ENCODE measurements at regions not wholly inside any gene's neighbourhood (a gene's known extent, or its start where the extent isn't known, plus 50 kb on each side); places are given as distances from the start of the nearest gene placed in this dataset.
A peak's percentile ranks its signal among the peaks of the same experiment; 100 is the strongest.

DNA sequence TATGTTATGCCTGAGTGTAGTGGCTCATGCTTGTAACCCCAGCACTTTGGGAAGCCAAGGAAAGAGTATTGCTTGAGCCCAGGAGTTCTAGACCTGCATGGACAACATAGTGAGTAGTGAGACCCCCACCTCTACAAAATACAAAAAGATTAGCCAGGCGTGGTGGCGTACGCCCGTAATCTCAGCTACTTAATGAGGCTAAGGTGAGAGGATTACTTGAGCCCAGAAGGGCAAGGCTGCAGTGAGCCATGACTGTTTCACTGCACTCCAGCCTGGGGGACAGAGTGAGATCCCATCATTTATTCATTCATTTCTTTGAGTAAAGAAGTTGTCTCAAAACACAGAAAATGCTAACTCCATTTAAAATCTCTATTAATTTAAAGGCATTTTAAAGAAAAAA, 1061.6 kb downstream of the JRKL start:
- Histone ChIP-seq H3K36me3 (replicated peaks in 1 of 2; ENCODE audit: control insufficient read depth in 1 of 2, insufficient read depth in 2 of 2, low read length in 1 of 2) (no peaks in the 10 kb centered on the region), H3K9me2 (no peaks in the 10 kb centered on the region), H3K79me2 (ENCODE audit: insufficient read depth) (no peaks in the 10 kb centered on the region), H3F3A (replicated peaks; ENCODE audit: insufficient read depth) (no peaks in the 10 kb centered on the region), H3K9me3 (no peaks in the 10 kb centered on the region; the same call in 1 of the 2 replicates), H4K20me1 (ENCODE audit: insufficient read depth) (no peaks in the 10 kb centered on the region), H3K4me1 (ENCODE audit: control insufficient read depth in 1 of 2, insufficient read depth in 2 of 2, low read depth in 1 of 2, low read length in 1 of 2) (no peaks in the 10 kb centered on the region), H3K27ac (ENCODE audit: low read depth in 2 of 2, low read length in 1 of 2) (no peak overlapping the region), H3K4me3 (ENCODE audit: low read depth in 2 of 2, low read length in 1 of 2) (no peak overlapping the region), H3K4me2 (no peak overlapping the region), H3K9ac (no peak overlapping the region), H3K27me3 (ENCODE audit: insufficient read depth) (no peaks in the 10 kb centered on the region), H2AFZ (ENCODE audit: low read depth) (no peak overlapping the region)
- no peak for TF ChIP-seq PBX3 (IDR thresholded peaks at IDR 0.05)
- no peak for TF ChIP-seq TEAD4 (IDR thresholded peaks at IDR 0.05; ENCODE audit: borderline replicate concordance, insufficient read depth)
- TF ChIP-seq MEF2A (IDR thresholded peaks at IDR 0.05; ENCODE audit: borderline replicate concordance, low read depth) = no peak
- TF ChIP-seq EP300 (IDR thresholded peaks at IDR 0.05; ENCODE audit: borderline replicate concordance in 1 of 2, low read depth in 1 of 2, low read length in 1 of 2) = no peak
- TF ChIP-seq, protein P1, sequence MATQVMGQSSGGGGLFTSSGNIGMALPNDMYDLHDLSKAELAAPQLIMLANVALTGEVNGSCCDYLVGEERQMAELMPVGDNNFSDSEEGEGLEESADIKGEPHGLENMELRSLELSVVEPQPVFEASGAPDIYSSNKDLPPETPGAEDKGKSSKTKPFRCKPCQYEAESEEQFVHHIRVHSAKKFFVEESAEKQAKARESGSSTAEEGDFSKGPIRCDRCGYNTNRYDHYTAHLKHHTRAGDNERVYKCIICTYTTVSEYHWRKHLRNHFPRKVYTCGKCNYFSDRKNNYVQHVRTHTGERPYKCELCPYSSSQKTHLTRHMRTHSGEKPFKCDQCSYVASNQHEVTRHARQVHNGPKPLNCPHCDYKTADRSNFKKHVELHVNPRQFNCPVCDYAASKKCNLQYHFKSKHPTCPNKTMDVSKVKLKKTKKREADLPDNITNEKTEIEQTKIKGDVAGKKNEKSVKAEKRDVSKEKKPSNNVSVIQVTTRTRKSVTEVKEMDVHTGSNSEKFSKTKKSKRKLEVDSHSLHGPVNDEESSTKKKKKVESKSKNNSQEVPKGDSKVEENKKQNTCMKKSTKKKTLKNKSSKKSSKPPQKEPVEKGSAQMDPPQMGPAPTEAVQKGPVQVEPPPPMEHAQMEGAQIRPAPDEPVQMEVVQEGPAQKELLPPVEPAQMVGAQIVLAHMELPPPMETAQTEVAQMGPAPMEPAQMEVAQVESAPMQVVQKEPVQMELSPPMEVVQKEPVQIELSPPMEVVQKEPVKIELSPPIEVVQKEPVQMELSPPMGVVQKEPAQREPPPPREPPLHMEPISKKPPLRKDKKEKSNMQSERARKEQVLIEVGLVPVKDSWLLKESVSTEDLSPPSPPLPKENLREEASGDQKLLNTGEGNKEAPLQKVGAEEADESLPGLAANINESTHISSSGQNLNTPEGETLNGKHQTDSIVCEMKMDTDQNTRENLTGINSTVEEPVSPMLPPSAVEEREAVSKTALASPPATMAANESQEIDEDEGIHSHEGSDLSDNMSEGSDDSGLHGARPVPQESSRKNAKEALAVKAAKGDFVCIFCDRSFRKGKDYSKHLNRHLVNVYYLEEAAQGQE (IDR thresholded peaks at IDR 0.05; ENCODE audit: low read depth, low read length) = no peak
- TF ChIP-seq CHD2 (IDR thresholded peaks at IDR 0.05; ENCODE audit: low read length, partially characterized antibody) = no peak
- no peak for TF ChIP-seq IRF3 (IDR thresholded peaks at IDR 0.05; ENCODE audit: low read depth, low read length)
- no peak for TF ChIP-seq GATA2 (CRISPR knock-in tag; IDR thresholded peaks at IDR 0.05)
- no peak for TF ChIP-seq FOXM1 (IDR thresholded peaks at IDR 0.05; ENCODE audit: low read depth)
- ChIA-PET CTCF (no interaction called here), POLR2A (no interaction called here)
- DNase-seq = no peak
- WGBS (ENCODE audit: low lambda C conversion rate) = 75% methylated on average over 4 of the region's 4 CpGs

DNA sequence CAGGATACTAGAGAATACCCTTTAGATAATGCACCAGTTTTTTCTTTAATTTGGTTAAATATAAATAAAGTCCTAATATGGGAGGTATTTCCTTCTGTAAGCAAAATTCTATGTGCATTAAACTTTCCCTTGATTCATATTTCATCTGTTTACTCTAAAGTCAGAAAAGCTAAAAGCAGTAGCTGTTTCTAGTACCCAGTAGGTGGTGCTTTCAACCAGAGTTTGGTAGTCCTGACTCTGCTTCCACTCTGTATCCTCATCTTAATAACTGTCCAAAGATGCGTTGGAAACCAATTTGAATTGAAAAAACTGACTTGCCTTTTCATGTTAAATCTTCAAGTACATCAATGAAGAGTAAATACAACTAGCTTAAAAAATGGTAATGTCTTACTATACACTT, 1065.2 kb downstream of the JRKL start:
- Histone ChIP-seq H3K36me3 (replicated peaks in 1 of 2; ENCODE audit: control insufficient read depth in 1 of 2, insufficient read depth in 2 of 2, low read length in 1 of 2) (no peaks in the 10 kb centered on the region), H3K4me3 (ENCODE audit: low read depth in 2 of 2, low read length in 1 of 2) (no peak overlapping the region; a peak in 1 of 4 replicates), H3K9ac (no peak overlapping the region), H3K27ac (ENCODE audit: low read depth in 2 of 2, low read length in 1 of 2) (no peak overlapping the region), H3K27me3 (ENCODE audit: insufficient read depth) (no peaks in the 10 kb centered on the region), H3K4me1 (ENCODE audit: control insufficient read depth in 1 of 2, insufficient read depth in 2 of 2, low read depth in 1 of 2, low read length in 1 of 2) (no peaks in the 10 kb centered on the region), H3K4me2 (no peak overlapping the region), H3K79me2 (ENCODE audit: insufficient read depth) (no peaks in the 10 kb centered on the region), H2AFZ (ENCODE audit: low read depth) (no peak overlapping the region), H3K9me3 (no peaks in the 10 kb centered on the region; the same call in 1 of the 2 replicates), H3F3A (replicated peaks; ENCODE audit: insufficient read depth) (no peaks in the 10 kb centered on the region), H3K9me2 (no peaks in the 10 kb centered on the region), H4K20me1 (ENCODE audit: insufficient read depth) (no peaks in the 10 kb centered on the region)
- ChIA-PET CTCF (interaction anchor here (0.6 to 2.1 kb wide), 18 partner anchors 8 to 1563 kb away, joined by 3 to 15 read pairs (median 3); no protein-coding TSS in a partner anchor), POLR2A (no interaction called here)
- peak; percentile 21 for DNase-seq
- TF ChIP-seq RAD21 (IDR thresholded peaks at IDR 0.05; ENCODE audit: low read length) (peak; percentile 84), SMC3 (IDR thresholded peaks at IDR 0.05; ENCODE audit: low read depth, low read length) (peak; percentile 59), CTCF (IDR thresholded peaks at IDR 0.05) (peak; percentile 66), NFIC (IDR thresholded peaks at IDR 0.05; ENCODE audit: borderline replicate concordance) (no peak)
- TF ChIP-seq, protein P1 (IDR thresholded peaks at IDR 0.05; ENCODE audit: low read depth, low read length) = no peak
- 9% methylated on average over 1 of the region's 1 CpG for WGBS (ENCODE audit: low lambda C conversion rate)

Measured in SK-N-SH (cell line).